IMR-90 (cell line): ENCODE measurements at regions not wholly inside any gene's neighbourhood (a gene's known extent, or its start where the extent isn't known, plus 50 kb on each side); places are given as distances from the start of the nearest gene placed in this dataset.

Source experiments
- CEBPB ChIP-seq: IDR thresholded peaks from 2 replicates; pipeline ENCODE4 v1.6.1; 2012; ENCODE audit warnings: low read depth, low read length, improper control_type of control experiment
- CHD1 ChIP-seq: IDR thresholded peaks from 2 replicates; pipeline ENCODE4 v1.6.1; 2012; ENCODE audit warnings: low read depth, low read length, improper control_type of control experiment
- FOS ChIP-seq: fragments of 150-350 bp; IDR thresholded peaks from 2 replicates; pipeline ENCODE4 v1.6.1; 2016; ENCODE audit warnings: low read depth, low read length
- MAFK ChIP-seq: IDR thresholded peaks from 2 replicates; pipeline ENCODE4 v1.6.1; 2012; ENCODE audit warnings: low read depth, low read length, improper control_type of control experiment
- MXI1 ChIP-seq: IDR thresholded peaks from 2 replicates; pipeline ENCODE4 v1.6.1; 2012; ENCODE audit warnings: low read depth, mild to moderate bottlenecking, low read length, moderate library complexity, borderline replicate concordance
- RAD21 ChIP-seq: IDR thresholded peaks from 2 replicates; pipeline ENCODE4 v1.6.1; 2012; ENCODE audit warnings: low read length, improper control_type of control experiment
- RFX5 ChIP-seq: IDR thresholded peaks from 2 replicates; pipeline ENCODE4 v1.8.0; 2012; ENCODE audit warnings: low read depth, mild to moderate bottlenecking, low read length, moderate library complexity
- SMC3 ChIP-seq: fragments of 150-350 bp; IDR thresholded peaks from 2 replicates; pipeline ENCODE4 v1.6.1; 2016; ENCODE audit warnings: low read depth, mild to moderate bottlenecking, antibody characterized with exemption, low read length, moderate library complexity
- TF ChIP-seq, protein P1 (sequence below): conservative IDR thresholded peaks from 2 replicates; pipeline ENCODE4 v1.5.1; 2012; ENCODE audit warnings: mild to moderate bottlenecking, low read depth, low read length, improper control_type of control experiment
- TF ChIP-seq, protein P2 (sequence below): fragments of 150-350 bp; IDR thresholded peaks from 2 replicates; pipeline ENCODE4 v1.6.1; 2016; ENCODE audit warnings: low read depth, mild to moderate bottlenecking, low read length, moderate library complexity, borderline replicate concordance

DNA sequence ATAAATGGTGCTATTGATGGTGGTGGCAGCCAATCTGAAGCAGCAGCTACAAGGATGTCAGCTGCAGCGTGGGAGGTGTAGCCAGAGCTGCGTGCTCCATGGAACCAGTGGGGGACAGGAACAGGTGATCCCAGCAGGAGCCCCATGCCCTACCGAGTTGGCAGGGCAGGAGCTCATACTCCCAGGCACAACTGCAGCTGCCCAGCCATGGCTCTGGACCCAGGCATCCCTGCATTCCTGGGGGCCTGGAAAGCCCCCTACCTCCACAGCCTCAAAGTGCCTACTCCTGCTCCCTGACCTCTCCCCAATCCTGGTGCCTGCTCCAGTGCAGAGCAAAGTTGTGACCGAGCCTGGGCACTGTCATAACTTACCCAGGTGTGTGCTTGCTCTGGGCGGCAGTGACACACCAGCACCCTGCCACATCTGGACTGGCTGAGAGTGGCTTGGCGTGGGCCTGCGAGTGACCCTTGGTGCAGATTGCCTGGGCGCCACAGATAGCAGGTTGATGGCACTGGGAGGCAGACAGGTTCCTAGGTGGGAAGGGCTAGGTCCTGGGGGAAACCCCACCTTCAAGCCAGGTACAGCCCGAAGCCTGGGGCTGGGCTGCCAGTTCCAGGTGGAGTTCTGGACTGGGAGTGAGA, 101.1 kb downstream of the DCAF12L2 start:
- no peak for TF ChIP-seq SMC3
- TF ChIP-seq, protein P1, sequence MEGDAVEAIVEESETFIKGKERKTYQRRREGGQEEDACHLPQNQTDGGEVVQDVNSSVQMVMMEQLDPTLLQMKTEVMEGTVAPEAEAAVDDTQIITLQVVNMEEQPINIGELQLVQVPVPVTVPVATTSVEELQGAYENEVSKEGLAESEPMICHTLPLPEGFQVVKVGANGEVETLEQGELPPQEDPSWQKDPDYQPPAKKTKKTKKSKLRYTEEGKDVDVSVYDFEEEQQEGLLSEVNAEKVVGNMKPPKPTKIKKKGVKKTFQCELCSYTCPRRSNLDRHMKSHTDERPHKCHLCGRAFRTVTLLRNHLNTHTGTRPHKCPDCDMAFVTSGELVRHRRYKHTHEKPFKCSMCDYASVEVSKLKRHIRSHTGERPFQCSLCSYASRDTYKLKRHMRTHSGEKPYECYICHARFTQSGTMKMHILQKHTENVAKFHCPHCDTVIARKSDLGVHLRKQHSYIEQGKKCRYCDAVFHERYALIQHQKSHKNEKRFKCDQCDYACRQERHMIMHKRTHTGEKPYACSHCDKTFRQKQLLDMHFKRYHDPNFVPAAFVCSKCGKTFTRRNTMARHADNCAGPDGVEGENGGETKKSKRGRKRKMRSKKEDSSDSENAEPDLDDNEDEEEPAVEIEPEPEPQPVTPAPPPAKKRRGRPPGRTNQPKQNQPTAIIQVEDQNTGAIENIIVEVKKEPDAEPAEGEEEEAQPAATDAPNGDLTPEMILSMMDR, result no peak
- no peak for TF ChIP-seq CHD1
- TF ChIP-seq FOS, result no peak
- no peak for TF ChIP-seq RFX5
- TF ChIP-seq CEBPB, result no peak
- no peak for TF ChIP-seq MAFK
- no peak for TF ChIP-seq MXI1
- TF ChIP-seq, protein P2, sequence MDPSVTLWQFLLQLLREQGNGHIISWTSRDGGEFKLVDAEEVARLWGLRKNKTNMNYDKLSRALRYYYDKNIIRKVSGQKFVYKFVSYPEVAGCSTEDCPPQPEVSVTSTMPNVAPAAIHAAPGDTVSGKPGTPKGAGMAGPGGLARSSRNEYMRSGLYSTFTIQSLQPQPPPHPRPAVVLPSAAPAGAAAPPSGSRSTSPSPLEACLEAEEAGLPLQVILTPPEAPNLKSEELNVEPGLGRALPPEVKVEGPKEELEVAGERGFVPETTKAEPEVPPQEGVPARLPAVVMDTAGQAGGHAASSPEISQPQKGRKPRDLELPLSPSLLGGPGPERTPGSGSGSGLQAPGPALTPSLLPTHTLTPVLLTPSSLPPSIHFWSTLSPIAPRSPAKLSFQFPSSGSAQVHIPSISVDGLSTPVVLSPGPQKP, result no peak
- TF ChIP-seq RAD21, result no peak
